ENCODE measurements at regions not wholly inside any gene's neighbourhood (a gene's known extent, or its start where the extent isn't known, plus 50 kb on each side); places are given as distances from the start of the nearest gene placed in this dataset.
A peak's percentile ranks its signal among the peaks of the same experiment; 100 is the strongest.

GRCh38 chr18:22355598-22355997 is 62.1 kb downstream of the CTAGE1 start:
- no peak for DNase-seq

GRCh38 chr18:22355069-22355468 is 62.6 kb downstream of the CTAGE1 start:
- no peak for DNase-seq

DNA sequence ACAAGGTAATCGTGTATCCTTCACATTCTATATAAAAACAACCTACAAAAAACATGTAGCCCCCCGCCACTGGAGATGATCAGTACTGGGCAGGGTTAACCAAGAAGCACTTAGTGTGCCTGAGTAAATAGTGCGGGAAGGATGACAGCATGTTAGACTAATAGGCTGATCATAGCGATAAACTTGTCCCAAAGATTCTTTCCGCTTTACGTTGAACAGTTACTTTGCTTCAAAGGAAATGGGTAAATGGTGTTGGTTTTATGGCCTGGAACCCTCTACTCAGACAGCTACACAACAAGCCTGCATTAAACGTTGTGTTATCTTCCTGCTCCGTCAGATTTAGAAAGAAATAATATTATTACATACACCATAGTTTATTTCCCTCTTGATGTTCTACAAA is 67.7 kb downstream of the CTAGE1 start:
- no peak for DNase-seq

DNA sequence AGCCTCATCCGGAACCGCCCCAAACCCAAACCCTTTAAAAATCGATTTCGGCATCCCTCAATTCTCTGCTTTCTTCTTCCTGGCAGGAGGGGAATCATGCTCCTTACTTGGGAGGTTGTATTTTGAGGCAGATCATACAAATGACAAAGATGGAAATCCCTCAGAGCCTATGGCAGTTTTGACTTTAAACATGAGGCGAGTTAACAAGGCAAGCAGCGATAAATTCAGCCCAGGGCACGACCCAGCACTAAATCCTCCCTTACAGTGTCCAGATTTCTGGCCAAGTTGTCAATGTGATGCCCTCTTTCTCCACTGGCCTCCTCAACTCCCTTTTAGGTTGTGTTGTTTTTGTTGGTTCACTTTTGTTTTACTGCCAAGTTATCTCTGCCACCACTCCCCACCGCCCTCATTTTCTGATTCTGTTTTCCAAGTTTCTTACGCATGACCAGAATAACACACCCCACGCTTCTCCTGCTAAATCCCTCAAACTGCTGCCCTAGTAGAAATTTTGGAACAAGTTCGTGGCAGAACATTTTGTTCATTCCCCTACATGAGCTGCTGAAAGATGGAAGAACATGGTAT is 68.3 kb downstream of the CTAGE1 start:
- no peak for DNase-seq

- DNase-seq: no peak
These were observed 69.0 kb downstream of the CTAGE1 start for GRCh38 chr18:22348521-22349316.

DNA sequence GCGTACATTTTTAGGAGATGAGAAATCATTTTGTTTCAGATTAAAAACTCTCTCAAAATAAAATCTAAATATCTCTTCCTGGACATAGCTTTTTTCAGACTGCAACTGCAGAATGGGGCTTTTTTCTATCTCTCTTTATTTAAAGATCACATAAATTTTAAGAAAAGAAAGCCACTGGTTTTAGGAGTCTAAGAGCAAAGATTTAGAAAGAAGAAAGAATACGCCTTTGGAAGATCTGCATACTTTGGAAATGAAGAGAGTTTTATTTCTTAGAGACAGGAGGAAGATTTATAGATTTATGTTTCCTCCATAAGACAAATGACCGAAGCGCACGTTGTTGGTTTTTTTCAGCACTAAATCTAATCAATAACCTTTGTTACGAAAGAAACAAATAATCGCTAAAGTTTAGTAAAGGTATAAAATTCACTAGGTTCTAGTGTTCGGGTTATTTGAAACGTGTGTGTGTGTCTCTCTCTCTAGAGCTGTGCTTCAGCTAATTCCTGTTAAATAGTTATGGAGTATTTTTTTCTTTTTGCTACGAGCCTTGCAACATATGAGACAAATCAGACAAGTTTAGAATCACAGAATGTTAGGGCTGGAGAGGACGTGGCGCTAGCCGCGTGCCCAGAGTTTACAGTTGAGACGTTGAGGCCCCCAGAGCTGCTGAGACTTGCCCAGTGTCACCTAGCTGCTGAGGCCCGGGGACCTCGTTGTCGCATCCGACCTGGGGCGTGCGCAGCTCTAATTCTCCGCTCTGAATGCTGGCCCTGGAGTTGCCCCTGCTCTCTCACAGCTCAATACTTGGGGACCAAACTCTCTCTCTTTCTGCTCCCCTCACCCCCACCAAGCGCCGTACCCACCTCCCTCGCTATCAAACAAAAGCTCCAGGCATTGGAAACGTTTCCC is 69.9 kb downstream of the CTAGE1 start:
- peak; percentile 40 for DNase-seq

GRCh38 chr18:22346953-22347605 is 70.6 kb downstream of the CTAGE1 start:
- DNase-seq: no peak

DNA sequence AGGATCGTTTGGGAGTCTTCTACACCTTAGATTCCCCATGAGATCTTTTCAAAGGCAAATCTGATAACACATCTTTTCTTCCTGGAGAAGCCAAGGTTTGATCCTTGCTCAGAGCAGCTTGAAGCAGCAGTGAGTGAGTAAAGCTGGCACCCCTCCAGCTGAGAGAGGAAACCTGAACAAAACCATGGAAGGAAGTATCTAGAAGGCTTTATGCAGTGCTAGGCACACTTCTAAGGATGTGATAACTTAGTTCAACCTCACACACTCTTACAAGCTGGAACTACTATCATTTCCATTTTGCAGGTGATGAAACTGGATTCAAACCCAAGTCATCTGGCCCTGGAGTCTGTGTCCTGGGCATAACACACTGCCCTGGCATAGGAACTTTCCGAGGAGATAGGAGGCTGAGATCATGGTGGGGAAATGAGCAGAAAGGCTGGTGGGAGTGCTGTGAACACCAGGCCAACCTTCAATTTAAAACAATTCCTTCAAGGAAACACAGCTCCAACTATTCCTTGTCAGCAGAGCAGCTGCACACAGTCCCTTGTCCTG is 71.2 kb downstream of the CTAGE1 start:
- peak; percentile 45 for DNase-seq

- DNase-seq: no peak
These were observed 72.0 kb downstream of the CTAGE1 start for GRCh38 chr18:22345718-22346117.

GRCh38 chr18:22344908-22345670 is 72.6 kb downstream of the CTAGE1 start:
- peak; percentile 56 for DNase-seq

DNA sequence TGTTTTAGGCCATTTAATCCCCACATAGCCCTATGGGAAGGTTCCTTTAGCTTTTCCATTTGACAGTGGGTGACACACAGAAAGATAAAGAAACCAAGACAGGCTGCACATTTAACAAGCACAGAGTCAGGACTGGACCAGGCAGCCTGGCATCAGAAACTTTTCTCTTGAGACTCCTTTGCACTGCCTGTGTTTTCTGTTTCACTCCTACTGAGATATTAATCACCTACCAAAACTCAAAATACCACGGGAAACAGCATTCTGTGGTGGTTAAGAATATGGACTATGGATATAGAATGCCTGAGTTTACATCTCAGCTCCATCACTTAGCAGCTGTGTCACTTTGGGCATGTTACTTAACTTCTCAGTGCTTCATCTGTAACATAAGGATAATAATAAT is 73.3 kb downstream of the CTAGE1 start:
- DNase-seq: no peak

GRCh38 chr18:22343613-22344012 is 74.1 kb downstream of the CTAGE1 start:
- DNase-seq: no peak

- peak; percentile 79 for DNase-seq
These were observed 75.1 kb downstream of the CTAGE1 start for GRCh38 chr18:22342625-22343024.

GRCh38 chr18:22340331-22340730 is 77.4 kb downstream of the CTAGE1 start:
- DNase-seq: no peak

DNA sequence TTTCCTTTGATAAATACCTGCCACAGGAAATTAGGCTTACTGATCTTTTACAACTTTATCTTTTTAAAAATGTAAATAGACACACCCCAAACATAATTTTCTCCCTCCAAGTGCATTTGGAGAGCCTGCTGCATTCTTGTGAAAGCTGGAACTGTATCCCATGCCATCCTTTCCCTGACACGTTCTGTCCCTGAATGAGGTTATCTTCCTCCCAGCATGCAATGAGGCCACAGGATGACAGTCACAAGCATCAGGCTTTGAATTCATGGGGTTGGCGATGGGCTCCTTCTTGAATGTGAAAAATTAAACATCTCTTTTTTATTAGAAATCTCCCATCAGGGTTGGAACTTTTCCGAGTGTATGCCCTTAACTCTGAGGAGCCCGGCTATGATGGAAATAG is 77.8 kb downstream of the CTAGE1 start:
- no peak for DNase-seq

GRCh38 chr18:22337833-22338232 is 79.9 kb downstream of the CTAGE1 start:
- no peak for DNase-seq

GRCh38 chr18:22337306-22337705 is 80.4 kb downstream of the CTAGE1 start:
- DNase-seq: no peak

GRCh38 chr18:22336406-22336805 is 81.3 kb downstream of the CTAGE1 start:
- DNase-seq: no peak

DNA sequence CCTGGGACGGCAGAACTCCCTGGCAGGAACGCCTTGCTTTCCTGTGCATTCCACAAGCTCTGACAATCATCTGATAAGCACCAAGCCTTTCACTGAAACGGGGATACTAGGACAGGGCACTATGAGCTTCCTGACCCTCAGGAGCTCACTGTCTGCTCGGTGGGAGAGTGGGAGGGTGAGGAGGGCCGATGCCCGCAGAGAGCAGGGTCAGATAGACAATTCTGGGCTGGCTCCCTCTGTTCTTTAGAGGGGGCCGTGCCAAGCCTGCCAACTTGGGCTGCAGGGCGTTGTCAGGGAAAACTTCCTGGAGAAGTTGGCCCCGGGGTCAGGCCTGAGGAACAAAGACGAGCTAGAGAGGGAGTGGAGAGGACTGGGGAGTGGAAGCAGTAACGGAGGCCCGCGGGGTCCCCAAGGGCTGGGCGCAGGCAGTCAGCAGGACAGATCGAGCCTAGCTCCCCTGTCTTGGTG is 82.0 kb downstream of the CTAGE1 start:
- DNase-seq: no peak

DNA sequence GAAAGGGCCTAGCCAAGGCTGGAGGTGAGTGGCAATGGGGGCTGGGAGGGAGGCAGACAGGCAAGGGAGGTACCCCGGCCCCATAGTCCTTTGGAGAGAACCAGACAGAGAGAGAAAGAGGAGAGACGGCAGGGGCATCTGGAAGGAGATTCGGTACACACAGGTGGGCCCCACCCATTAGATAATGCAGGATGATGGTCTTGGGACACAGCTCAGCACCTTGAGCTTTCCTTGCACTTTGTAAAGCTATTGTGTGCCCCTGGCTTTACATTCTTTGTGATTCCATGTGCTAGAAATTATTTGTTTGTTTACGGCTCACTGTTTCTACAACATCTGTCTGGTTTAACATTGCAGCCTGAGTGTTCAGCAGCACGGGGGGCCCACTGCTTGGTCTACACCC is 83.1 kb downstream of the CTAGE1 start:
- DNase-seq: no peak

DNA sequence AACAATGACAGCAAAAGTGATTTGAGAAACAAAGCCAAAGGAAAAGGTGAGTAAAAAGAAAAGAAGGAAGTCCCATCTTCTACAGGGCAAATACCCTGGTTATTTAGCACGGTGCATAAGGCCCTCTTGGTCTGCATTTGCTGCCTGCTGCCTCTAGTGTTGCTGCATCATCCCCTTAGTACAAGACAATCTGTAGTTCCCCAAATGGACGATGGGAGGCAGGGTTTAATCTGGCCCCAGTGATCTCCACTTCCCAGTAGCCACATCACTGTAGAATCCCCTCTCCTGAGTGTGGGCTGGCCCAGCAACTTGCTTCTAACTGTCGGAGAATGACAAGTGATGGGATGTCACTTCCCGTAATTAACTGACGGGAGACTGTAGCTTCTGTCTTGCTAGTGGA is 85.1 kb downstream of the CTAGE1 start:
- no peak for DNase-seq

DNA sequence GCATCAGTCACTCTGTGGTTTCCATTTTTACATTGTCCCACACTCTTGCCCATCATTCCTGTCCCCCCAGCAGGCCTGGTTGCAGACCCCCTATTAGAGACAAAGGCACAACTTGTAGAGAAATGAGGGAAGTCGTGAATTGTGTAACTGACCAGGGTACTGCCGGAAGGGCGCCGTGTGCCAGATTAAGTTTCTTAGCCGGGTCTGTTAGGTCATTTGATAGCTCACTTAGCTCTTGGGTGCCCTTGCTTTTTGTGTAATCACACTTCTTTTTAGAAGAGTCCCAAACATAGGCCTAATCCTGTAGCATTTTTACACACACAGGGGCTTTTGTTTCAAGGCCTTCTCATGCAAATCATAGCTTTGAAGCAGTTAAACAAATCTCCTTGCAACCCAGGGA is 87.2 kb downstream of the CTAGE1 start:
- DNase-seq: no peak

Data from CD4-positive, alpha-beta T cell treated with Interleukin-4 for 4 hours (primary cell).